ENCODE measurements at regions not wholly inside any gene's neighbourhood (a gene's known extent, or its start where the extent isn't known, plus 50 kb on each side); places are given as distances from the start of the nearest gene placed in this dataset.

DNA sequence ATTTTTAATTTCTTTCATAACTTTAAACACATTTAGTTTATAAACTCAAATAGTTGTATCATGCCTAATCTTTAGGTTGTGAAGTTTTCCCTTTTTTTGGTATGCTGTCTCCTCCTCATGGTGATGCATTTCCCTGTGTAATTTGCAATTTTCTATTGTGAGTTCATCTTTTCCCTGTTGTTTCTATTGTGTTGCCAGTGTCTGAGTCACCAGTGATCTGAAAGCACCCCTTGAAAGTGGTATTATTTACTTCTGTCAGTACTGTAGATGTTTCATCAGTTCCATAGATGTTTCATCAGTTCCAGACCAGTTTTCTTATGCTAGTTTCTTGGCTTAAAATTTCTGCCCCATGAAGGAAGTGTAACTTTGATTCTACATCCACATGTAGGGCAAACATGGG, 80.6 kb downstream of the OXSM start:
- H3K9ac ChIP-seq (ENCODE audit: control insufficient read depth, extremely low read depth, insufficient read depth, low read length), result no peak overlapping the region
- FAIRE-seq (no peak), DNase-seq (ENCODE audit: low read depth, low spot score) (no peak)
- H3K79me2 ChIP-seq (ENCODE audit: control insufficient read depth, insufficient read depth, low read length), result no peaks in the 10 kb centered on the region
- no peak overlapping the region for H3K4me3 ChIP-seq (ENCODE audit: control insufficient read depth in 2 of 3, extremely low read depth in 1 of 3, insufficient read depth in 2 of 3, low read depth in 1 of 3, low read length in 3 of 3)
- H3K9me1 ChIP-seq (ENCODE audit: control insufficient read depth, extremely low read depth, insufficient read depth, low read length), result no peaks in the 10 kb centered on the region
- H3K27ac ChIP-seq (ENCODE audit: control insufficient read depth, insufficient read depth, low read length), result no peak overlapping the region
- dilution Hi-C loops (cut with MboI; ENCODE audit: extremely low pct_ligation_motif_present, low sequenced_read_pairs), result no loop called here
- no peaks in the 10 kb centered on the region for H3K27me3 ChIP-seq (ENCODE audit: control insufficient read depth, extremely low read depth, insufficient read depth, low read length)
- no peaks in the 10 kb centered on the region for H3K36me3 ChIP-seq (ENCODE audit: control insufficient read depth in 2 of 2, extremely low read depth in 1 of 2, insufficient read depth in 2 of 2, low read length in 2 of 2)
- TF ChIP-seq, protein P1, sequence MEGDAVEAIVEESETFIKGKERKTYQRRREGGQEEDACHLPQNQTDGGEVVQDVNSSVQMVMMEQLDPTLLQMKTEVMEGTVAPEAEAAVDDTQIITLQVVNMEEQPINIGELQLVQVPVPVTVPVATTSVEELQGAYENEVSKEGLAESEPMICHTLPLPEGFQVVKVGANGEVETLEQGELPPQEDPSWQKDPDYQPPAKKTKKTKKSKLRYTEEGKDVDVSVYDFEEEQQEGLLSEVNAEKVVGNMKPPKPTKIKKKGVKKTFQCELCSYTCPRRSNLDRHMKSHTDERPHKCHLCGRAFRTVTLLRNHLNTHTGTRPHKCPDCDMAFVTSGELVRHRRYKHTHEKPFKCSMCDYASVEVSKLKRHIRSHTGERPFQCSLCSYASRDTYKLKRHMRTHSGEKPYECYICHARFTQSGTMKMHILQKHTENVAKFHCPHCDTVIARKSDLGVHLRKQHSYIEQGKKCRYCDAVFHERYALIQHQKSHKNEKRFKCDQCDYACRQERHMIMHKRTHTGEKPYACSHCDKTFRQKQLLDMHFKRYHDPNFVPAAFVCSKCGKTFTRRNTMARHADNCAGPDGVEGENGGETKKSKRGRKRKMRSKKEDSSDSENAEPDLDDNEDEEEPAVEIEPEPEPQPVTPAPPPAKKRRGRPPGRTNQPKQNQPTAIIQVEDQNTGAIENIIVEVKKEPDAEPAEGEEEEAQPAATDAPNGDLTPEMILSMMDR (optimal IDR thresholded peaks at IDR 0.05 in 1 of 3, IDR thresholded peaks at IDR 0.05 in 1 of 3, conservative IDR thresholded peaks at IDR 0.05 in 1 of 3; ENCODE audit: extremely low read depth in 1 of 3, insufficient read depth in 2 of 3, low read length in 3 of 3), result no peak
- no peak for TF ChIP-seq EZH2 (IDR thresholded peaks at IDR 0.05; ENCODE audit: low read length)
- no peak overlapping the region for H3K4me2 ChIP-seq (ENCODE audit: control insufficient read depth, extremely low read depth, insufficient read depth, low read depth, low read length)
- no peak overlapping the region for H2AFZ ChIP-seq (ENCODE audit: control insufficient read depth, low read length)
- no peaks in the 10 kb centered on the region for H3K4me1 ChIP-seq (ENCODE audit: control insufficient read depth, extremely low read depth, insufficient read depth, low read length)
- no peaks in the 10 kb centered on the region for H4K20me1 ChIP-seq (ENCODE audit: control insufficient read depth, extremely low read depth, insufficient read depth, low read length)
- no peaks in the 10 kb centered on the region for H3K9me3 ChIP-seq (ENCODE audit: control insufficient read depth, low read depth, low read length)

DNA sequence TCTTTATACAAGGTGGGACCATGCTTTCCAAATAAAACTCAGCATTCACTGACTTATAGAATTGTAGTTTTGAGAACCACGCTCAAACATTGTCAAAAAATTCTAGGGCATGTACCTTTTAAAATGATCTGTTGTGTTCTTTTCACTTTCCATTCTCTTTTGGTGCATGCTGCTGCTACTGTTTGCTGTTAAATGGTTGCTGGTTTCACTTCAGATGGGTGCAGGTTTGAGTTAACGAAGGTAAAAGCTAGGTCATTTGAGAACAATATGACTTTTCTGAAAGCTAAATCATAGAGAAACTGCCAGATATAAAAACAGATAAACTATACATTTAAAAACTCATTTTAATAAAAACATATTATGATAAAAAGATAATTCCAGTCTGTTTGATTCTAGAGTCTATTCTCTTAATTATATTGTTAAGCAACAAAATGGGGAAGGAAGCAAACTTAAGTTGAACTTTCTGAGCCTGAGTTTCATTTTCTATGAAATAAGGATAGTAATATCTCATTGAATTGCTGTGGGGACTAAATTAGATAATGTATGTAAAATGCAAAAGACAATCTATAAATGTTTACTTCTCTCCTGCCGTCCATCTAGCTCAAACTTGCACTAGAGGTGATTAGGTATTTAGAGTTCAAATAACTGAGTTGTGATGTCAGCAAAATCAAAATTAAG, 82.4 kb downstream of the OXSM start:
- Histone ChIP-seq H3K9me3 (ENCODE audit: control insufficient read depth, low read depth, low read length) (no peaks in the 10 kb centered on the region), H3K27ac (ENCODE audit: control insufficient read depth, insufficient read depth, low read length) (no peak overlapping the region), H3K27me3 (ENCODE audit: control insufficient read depth, extremely low read depth, insufficient read depth, low read length) (no peaks in the 10 kb centered on the region), H2AFZ (ENCODE audit: control insufficient read depth, low read length) (no peak overlapping the region), H3K4me1 (ENCODE audit: control insufficient read depth, extremely low read depth, insufficient read depth, low read length) (no peaks in the 10 kb centered on the region), H3K9ac (ENCODE audit: control insufficient read depth, extremely low read depth, insufficient read depth, low read length) (no peak overlapping the region), H3K4me3 (ENCODE audit: control insufficient read depth in 2 of 3, extremely low read depth in 1 of 3, insufficient read depth in 2 of 3, low read depth in 1 of 3, low read length in 3 of 3) (no peak overlapping the region), H3K79me2 (ENCODE audit: control insufficient read depth, insufficient read depth, low read length) (no peaks in the 10 kb centered on the region), H3K36me3 (ENCODE audit: control insufficient read depth in 2 of 2, extremely low read depth in 1 of 2, insufficient read depth in 2 of 2, low read length in 2 of 2) (no peaks in the 10 kb centered on the region), H3K4me2 (ENCODE audit: control insufficient read depth, extremely low read depth, insufficient read depth, low read depth, low read length) (no peak overlapping the region), H4K20me1 (ENCODE audit: control insufficient read depth, extremely low read depth, insufficient read depth, low read length) (no peaks in the 10 kb centered on the region), H3K9me1 (ENCODE audit: control insufficient read depth, extremely low read depth, insufficient read depth, low read length) (no peaks in the 10 kb centered on the region)
- dilution Hi-C loops (cut with MboI; ENCODE audit: extremely low pct_ligation_motif_present, low sequenced_read_pairs), result no loop called here
- FAIRE-seq (no peak), DNase-seq (ENCODE audit: low read depth, low spot score) (no peak)
- TF ChIP-seq, protein P1 (optimal IDR thresholded peaks at IDR 0.05 in 1 of 3, IDR thresholded peaks at IDR 0.05 in 1 of 3, conservative IDR thresholded peaks at IDR 0.05 in 1 of 3; ENCODE audit: extremely low read depth in 1 of 3, insufficient read depth in 2 of 3, low read length in 3 of 3), result no peak
- TF ChIP-seq EZH2 (IDR thresholded peaks at IDR 0.05; ENCODE audit: low read length), result no peak

Data from keratinocyte (primary cell).